Ovary (tissue), 3 donors: ENCODE measurements at regions not wholly inside any gene's neighbourhood (a gene's known extent, or its start where the extent isn't known, plus 50 kb on each side); places are given as distances from the start of the nearest gene placed in this dataset.

Experiments
- EP300 ChIP-seq: sonication (generic); formaldehyde crosslinking; IDR thresholded peaks from one replicate; pipeline ENCODE4 v1.6.1; 2017; ENCODE audit warnings: antibody characterized with exemption
- POLR2A ChIP-seq: fragments of 450-650 bp; IDR thresholded peaks from one replicate; pipeline ENCODE4 v1.6.1; 2017; ENCODE audit warnings: antibody characterized with exemption, mild to moderate bottlenecking, moderate library complexity
- TF ChIP-seq, protein P1 (sequence below), 3 donors: fragments of 450-650 bp in 2 of 3; fragments of 200-600 bp in 1 of 3; IDR thresholded peaks; one replicate each; pipeline versions ENCODE4 v1.5.1 to v1.8.0; 2016 to 2022; ENCODE audit warnings: antibody characterized with exemption in 3 of 3, mild to moderate bottlenecking in 1 of 3
- donor health status: DM: no; HTN: no; CAD: no.

DNA sequence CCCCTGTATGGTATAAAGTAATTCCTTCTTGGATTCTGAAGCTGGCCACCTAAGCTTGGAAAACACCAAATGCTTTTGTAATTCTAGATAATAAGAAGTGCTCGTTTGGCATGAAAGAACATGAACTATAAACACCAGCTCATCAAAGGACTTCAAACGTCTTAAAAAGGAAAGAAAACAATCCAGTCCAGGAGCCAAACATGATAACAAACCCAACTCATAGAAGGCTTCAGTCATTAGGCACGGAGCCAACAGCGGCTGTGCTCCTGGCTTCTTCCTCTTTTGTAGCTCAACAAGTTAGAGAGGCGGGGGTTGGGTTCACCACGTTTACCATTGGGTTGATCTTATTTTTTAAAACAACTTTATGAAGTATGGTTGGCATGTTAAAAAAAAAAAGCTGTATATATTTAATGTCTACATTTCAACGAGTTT is 56.4 kb upstream of the ECHDC3 start:
- TF ChIP-seq, protein P1, sequence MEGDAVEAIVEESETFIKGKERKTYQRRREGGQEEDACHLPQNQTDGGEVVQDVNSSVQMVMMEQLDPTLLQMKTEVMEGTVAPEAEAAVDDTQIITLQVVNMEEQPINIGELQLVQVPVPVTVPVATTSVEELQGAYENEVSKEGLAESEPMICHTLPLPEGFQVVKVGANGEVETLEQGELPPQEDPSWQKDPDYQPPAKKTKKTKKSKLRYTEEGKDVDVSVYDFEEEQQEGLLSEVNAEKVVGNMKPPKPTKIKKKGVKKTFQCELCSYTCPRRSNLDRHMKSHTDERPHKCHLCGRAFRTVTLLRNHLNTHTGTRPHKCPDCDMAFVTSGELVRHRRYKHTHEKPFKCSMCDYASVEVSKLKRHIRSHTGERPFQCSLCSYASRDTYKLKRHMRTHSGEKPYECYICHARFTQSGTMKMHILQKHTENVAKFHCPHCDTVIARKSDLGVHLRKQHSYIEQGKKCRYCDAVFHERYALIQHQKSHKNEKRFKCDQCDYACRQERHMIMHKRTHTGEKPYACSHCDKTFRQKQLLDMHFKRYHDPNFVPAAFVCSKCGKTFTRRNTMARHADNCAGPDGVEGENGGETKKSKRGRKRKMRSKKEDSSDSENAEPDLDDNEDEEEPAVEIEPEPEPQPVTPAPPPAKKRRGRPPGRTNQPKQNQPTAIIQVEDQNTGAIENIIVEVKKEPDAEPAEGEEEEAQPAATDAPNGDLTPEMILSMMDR (IDR thresholded peaks at IDR 0.05), result no peak
- no peak for TF ChIP-seq POLR2A
- no peak for TF ChIP-seq EP300
